Dermis blood vessel endothelial cell (primary cell): ENCODE measurements at regions not wholly inside any gene's neighbourhood (a gene's known extent, or its start where the extent isn't known, plus 50 kb on each side); places are given as distances from the start of the nearest gene placed in this dataset.
"Not testable (repeated sequence)": the region's sequence is repeated elsewhere in the genome, so short reads cannot be mapped to it uniquely, and the experiment has no call there.

Experiments
- DNase-seq: peaks from one replicate; pipeline ENCODE4 v3.0.0; 2010

DNA sequence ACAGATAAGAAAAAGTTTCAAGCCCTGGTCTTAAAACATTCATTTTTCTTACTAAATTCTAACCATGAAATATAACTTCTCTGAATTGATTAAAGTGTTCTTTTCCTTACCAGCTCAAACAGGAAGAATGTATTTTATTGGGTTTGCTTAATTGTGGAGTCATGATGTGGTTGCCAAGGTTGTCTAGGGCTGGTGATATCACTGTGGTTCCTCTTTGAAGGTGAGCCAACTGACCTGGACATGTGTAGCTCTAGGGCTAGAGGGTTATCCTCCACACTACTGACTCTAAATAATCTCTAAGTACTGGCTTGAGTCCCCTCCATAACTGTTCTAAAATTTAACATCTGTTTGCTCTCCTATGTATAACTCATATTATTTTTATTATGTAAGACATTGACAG is 529.6 kb downstream of the PIK3C3 start:
- DNase-seq: no peak

- no peak for DNase-seq
These were observed 531.2 kb downstream of the PIK3C3 start for GRCh38 chr18:42486271-42486670.

GRCh38 chr18:42508683-42509296 is 553.8 kb downstream of the PIK3C3 start:
- no peak for DNase-seq

- DNase-seq: no peak
These were observed 554.8 kb downstream of the PIK3C3 start for GRCh38 chr18:42509750-42510415.

DNA sequence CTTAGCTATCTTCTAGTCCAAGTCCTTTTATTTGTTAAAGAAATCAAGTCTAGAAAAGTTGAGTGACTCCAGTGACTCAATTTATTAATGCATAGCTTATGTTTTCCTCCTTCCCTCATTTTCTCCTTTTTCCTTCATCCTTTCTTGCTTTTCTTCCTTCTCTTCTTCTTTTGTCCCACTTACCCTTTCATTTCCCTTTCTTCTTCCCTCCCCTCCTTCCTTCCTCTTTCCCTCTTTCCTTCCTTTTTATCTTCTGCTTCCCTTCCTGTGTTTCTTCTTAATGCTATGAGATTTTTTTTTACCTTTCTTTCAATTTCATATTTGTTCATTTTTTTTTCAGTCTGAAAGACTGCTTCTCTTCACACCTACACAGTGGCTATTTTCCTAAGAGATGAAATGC is 555.5 kb downstream of the PIK3C3 start:
- DNase-seq: no peak

DNA sequence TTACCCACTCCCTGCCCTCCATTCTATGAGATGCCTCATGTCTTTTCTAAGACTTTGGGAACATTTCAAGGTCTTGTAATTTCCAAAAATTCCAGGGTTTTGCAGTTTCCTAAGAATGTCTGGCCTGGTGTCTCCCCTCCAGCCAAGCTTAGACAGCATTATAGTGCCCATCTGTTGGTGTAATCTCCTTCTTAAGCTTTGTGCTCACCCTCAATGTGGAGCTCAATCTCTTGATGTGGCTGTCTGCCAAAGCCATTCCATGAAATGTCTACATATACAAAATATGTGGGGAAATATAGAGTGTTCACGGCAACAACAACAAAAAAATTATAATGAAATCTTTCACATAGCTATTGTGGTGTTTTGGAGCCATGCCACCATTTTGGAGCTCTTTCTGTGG is 558.4 kb downstream of the PIK3C3 start:
- DNase-seq: no peak

GRCh38 chr18:42514512-42514911 is 559.5 kb downstream of the PIK3C3 start:
- no peak for DNase-seq

GRCh38 chr18:42517896-42518295 is 562.9 kb downstream of the PIK3C3 start:
- DNase-seq: no peak

GRCh38 chr18:42518331-42518730 is 563.3 kb downstream of the PIK3C3 start:
- DNase-seq: not testable (repeated sequence)

DNA sequence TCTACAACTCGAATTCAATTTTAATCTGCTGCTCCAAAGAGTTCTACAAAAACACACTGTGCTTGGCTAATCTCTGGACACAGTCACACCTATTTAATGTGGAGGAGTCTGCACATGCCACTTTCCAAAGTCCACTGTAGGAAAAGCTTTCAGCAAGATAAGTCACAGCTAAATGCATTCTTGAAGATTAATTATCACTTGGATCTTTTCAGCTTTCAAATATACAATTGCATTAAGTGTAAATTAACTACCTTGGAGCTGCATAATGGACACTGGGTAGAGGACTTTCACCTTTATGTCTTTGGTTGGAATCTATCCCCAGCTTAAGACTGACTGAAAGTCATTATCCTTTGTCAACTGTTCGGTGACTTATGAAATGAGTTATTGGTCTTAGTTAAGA is 565.1 kb downstream of the PIK3C3 start:
- no peak for DNase-seq

- no peak for DNase-seq
These were observed 570.9 kb downstream of the PIK3C3 start for GRCh38 chr18:42525905-42526304.

GRCh38 chr18:42527766-42528165 is 572.7 kb downstream of the PIK3C3 start:
- no peak for DNase-seq

DNA sequence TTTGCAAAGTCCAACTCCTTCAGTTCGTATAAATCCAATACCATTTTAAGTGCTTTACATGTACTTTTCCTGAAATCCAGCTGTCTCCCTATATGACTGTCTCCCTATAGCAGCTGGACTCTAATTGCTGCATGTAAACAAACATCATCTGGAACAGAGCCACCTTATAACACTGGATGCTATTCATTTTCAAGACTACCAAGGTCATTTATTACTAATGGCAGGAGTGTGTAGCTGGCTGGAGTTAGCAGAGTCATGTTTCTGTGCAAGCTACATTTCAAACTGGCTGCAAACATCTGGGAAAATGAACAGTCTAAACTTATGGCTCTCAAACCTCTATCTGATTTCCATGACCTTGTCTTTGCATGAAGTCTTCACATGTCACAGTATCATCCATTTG is 575.2 kb downstream of the PIK3C3 start:
- DNase-seq: no peak

GRCh38 chr18:42532119-42532518 is 577.1 kb downstream of the PIK3C3 start:
- no peak for DNase-seq

GRCh38 chr18:42533009-42533575 is 578.1 kb downstream of the PIK3C3 start:
- DNase-seq: no peak

DNA sequence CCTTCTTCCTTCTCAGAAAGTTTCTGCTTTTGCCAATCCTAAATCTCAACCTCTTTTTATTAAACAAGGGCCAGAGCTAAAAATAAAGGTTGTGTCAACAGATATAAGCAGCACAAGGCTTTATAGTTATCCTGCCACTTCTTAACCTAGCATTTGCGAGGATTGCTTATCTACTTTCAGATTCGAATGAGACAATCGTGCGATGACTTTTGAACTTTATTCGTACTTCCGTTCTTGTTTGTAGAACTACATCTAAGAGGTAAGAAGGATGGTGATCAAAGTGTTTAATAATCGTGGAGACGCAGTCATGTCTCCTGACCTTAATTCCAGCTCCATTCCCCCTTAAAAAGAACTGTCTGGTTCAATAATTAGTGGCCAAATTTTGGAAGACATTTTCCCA is 578.6 kb downstream of the PIK3C3 start:
- no peak for DNase-seq

- no peak for DNase-seq
These were observed 579.3 kb downstream of the PIK3C3 start for GRCh38 chr18:42534313-42534712.

DNA sequence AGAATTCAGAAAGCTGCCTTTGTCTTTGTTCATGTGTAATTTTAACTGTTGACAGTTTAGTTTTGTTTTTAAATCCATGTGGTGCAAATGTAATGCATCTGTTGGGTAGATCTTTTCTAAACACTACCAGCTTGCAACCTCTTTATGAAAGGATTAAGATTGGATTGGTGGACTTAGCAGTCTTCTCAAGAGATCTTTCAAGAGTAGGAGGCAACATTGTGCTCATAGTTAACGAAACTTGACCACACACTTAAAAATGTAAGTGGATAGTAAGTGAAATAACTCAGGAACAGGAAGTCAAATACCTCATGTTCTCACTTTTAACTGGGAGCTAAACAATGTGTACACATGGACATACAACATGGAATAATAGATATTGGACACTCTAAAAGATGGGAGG is 579.0 kb downstream of the RIT2 start:
- DNase-seq: no peak

- DNase-seq: no peak
These were observed 578.2 kb downstream of the RIT2 start for GRCh38 chr18:42537291-42537690.

GRCh38 chr18:42544901-42545300 is 570.6 kb downstream of the RIT2 start:
- DNase-seq: no peak

- no peak for DNase-seq
These were observed 569.7 kb downstream of the RIT2 start for GRCh38 chr18:42545825-42546224.

- DNase-seq: no peak
These were observed 567.0 kb downstream of the RIT2 start for GRCh38 chr18:42548493-42548892.

- DNase-seq: no peak
These were observed 565.9 kb downstream of the RIT2 start for GRCh38 chr18:42549596-42549995.

- DNase-seq: not testable (repeated sequence)
These were observed 562.9 kb downstream of the RIT2 start for GRCh38 chr18:42552559-42552958.
